Mononuclear cell (primary cell): ENCODE measurements at regions not wholly inside any gene's neighbourhood (a gene's known extent, or its start where the extent isn't known, plus 50 kb on each side); places are given as distances from the start of the nearest gene placed in this dataset.

Source experiments
- H3K27me3 ChIP-seq: 2 replicates; pipeline ENCODE4 v1.6.0; 2011; ENCODE audit warnings: low read length, control low read depth; ENCODE audit not compliant: insufficient read depth
- H3K4me1 ChIP-seq: 2 replicates; pipeline ENCODE4 v1.5.1; 2011; ENCODE audit warnings: mild to moderate bottlenecking, low read length, control low read depth; ENCODE audit not compliant: insufficient read depth
- H3K4me3 ChIP-seq: 2 replicates; pipeline ENCODE4 v1.5.1; 2011; ENCODE audit warnings: mild to moderate bottlenecking, low read length, moderate library complexity
- H3K9me3 ChIP-seq: 2 replicates; pipeline ENCODE4 v1.5.1; 2011; ENCODE audit warnings: low read depth, mild to moderate bottlenecking, control low read depth, low read length

- Histone ChIP-seq H3K9me3 (no peaks in the 10 kb centered on the region), H3K4me3 (no peak overlapping the region), H3K4me1 (no peaks in the 10 kb centered on the region), H3K27me3 (no peaks in the 10 kb centered on the region)
Measured at GRCh38 chrX:40323977-40324376, 226.2 kb upstream of the BCOR start.

GRCh38 chrX:40320819-40321218, 223.1 kb upstream of the BCOR start:
- no peaks in the 10 kb centered on the region for H3K9me3 ChIP-seq
- H3K4me3 ChIP-seq: no peak overlapping the region
- H3K4me1 ChIP-seq: no peaks in the 10 kb centered on the region
- H3K27me3 ChIP-seq: no peaks in the 10 kb centered on the region

GRCh38 chrX:40318801-40319200, 221.0 kb upstream of the BCOR start:
- H3K4me1 ChIP-seq: no peaks in the 10 kb centered on the region
- H3K4me3 ChIP-seq: no peak overlapping the region
- H3K9me3 ChIP-seq: no peaks in the 10 kb centered on the region
- H3K27me3 ChIP-seq: no peaks in the 10 kb centered on the region

GRCh38 chrX:40318076-40318475, 220.3 kb upstream of the BCOR start:
- no peaks in the 10 kb centered on the region for H3K9me3 ChIP-seq
- no peaks in the 10 kb centered on the region for H3K27me3 ChIP-seq
- no peak overlapping the region for H3K4me3 ChIP-seq
- H3K4me1 ChIP-seq: no peaks in the 10 kb centered on the region

- Histone ChIP-seq H3K4me3 (no peak overlapping the region), H3K27me3 (no peaks in the 10 kb centered on the region), H3K4me1 (no peaks in the 10 kb centered on the region), H3K9me3 (no peaks in the 10 kb centered on the region)
Measured at GRCh38 chrX:40316502-40316901, 218.7 kb upstream of the BCOR start.

- H3K27me3 ChIP-seq: no peaks in the 10 kb centered on the region
- no peak overlapping the region for H3K4me3 ChIP-seq
- no peaks in the 10 kb centered on the region for H3K9me3 ChIP-seq
- no peaks in the 10 kb centered on the region for H3K4me1 ChIP-seq
Measured at GRCh38 chrX:40314070-40314469, 216.3 kb upstream of the BCOR start.

- H3K4me3 ChIP-seq: no peak overlapping the region
- no peaks in the 10 kb centered on the region for H3K27me3 ChIP-seq
- no peaks in the 10 kb centered on the region for H3K4me1 ChIP-seq
- no peaks in the 10 kb centered on the region for H3K9me3 ChIP-seq
Measured at GRCh38 chrX:40313269-40313668, 215.5 kb upstream of the BCOR start.

GRCh38 chrX:40310447-40310846, 212.7 kb upstream of the BCOR start:
- H3K4me1 ChIP-seq: no peaks in the 10 kb centered on the region
- no peaks in the 10 kb centered on the region for H3K9me3 ChIP-seq
- no peak overlapping the region for H3K4me3 ChIP-seq
- no peaks in the 10 kb centered on the region for H3K27me3 ChIP-seq

GRCh38 chrX:40310016-40310415, 212.3 kb upstream of the BCOR start:
- H3K4me1 ChIP-seq: no peaks in the 10 kb centered on the region
- no peaks in the 10 kb centered on the region for H3K9me3 ChIP-seq
- H3K4me3 ChIP-seq: no peak overlapping the region
- H3K27me3 ChIP-seq: no peaks in the 10 kb centered on the region

GRCh38 chrX:40307871-40308270, 210.1 kb upstream of the BCOR start:
- Histone ChIP-seq H3K4me3 (no peak overlapping the region), H3K4me1 (peaks cover 6% of the 10 kb centered on the region), H3K9me3 (no peaks in the 10 kb centered on the region), H3K27me3 (no peaks in the 10 kb centered on the region)

GRCh38 chrX:40304115-40304514, 206.4 kb upstream of the BCOR start:
- no peaks in the 10 kb centered on the region for H3K27me3 ChIP-seq

GRCh38 chrX:40303256-40304077, 205.7 kb upstream of the BCOR start:
- peaks cover 6% of the 10 kb centered on the region for H3K4me1 ChIP-seq
- no peaks in the 10 kb centered on the region for H3K27me3 ChIP-seq
- no peaks in the 10 kb centered on the region for H3K9me3 ChIP-seq
- no peak overlapping the region for H3K4me3 ChIP-seq

More at GRCh38 chrX:40304115-40304514, 206.4 kb upstream of the BCOR start:
- Histone ChIP-seq H3K4me3 (no peak overlapping the region), H3K4me1 (peaks cover 6% of the 10 kb centered on the region), H3K9me3 (no peaks in the 10 kb centered on the region)

GRCh38 chrX:40300286-40300890, 202.6 kb upstream of the BCOR start:
- H3K4me3 ChIP-seq: no peak overlapping the region
- H3K4me1 ChIP-seq: peaks cover 6% of the 10 kb centered on the region
- H3K27me3 ChIP-seq: no peaks in the 10 kb centered on the region
- no peaks in the 10 kb centered on the region for H3K9me3 ChIP-seq

GRCh38 chrX:40299641-40300046, 201.9 kb upstream of the BCOR start:
- Histone ChIP-seq H3K4me3 (no peak overlapping the region), H3K9me3 (no peaks in the 10 kb centered on the region), H3K4me1 (peaks cover 6% of the 10 kb centered on the region), H3K27me3 (no peaks in the 10 kb centered on the region)

GRCh38 chrX:40298572-40299479, 201.1 kb upstream of the BCOR start:
- no peak overlapping the region for H3K4me3 ChIP-seq
- H3K27me3 ChIP-seq: no peaks in the 10 kb centered on the region
- no peaks in the 10 kb centered on the region for H3K9me3 ChIP-seq
- peaks cover 6% of the 10 kb centered on the region for H3K4me1 ChIP-seq
